Colon (tissue), 2 donors: ENCODE measurements at regions not wholly inside any gene's neighbourhood (a gene's known extent, or its start where the extent isn't known, plus 50 kb on each side); places are given as distances from the start of the nearest gene placed in this dataset.

Source experiments
- FAIRE-seq: peaks from 2 replicates; lab custom pipeline; 2012; peaks lifted over from hg19 to GRCh38; lab: Jason Lieb, UNC
- donor health status: control.
- donor health status: control.

- FAIRE-seq = no peak
These were observed 347.7 kb upstream of the POU3F1 start for GRCh38 chr1:38394303-38394702.

GRCh38 chr1:38392861-38393260 lies 346.3 kb upstream of the POU3F1 start:
- FAIRE-seq = no peak

GRCh38 chr1:38381256-38381655 lies 334.7 kb upstream of the POU3F1 start:
- FAIRE-seq = no peak

GRCh38 chr1:38376577-38376976 lies 330.0 kb upstream of the POU3F1 start:
- FAIRE-seq = no peak

GRCh38 chr1:38375035-38375434 lies 328.4 kb upstream of the POU3F1 start:
- FAIRE-seq = no peak

DNA sequence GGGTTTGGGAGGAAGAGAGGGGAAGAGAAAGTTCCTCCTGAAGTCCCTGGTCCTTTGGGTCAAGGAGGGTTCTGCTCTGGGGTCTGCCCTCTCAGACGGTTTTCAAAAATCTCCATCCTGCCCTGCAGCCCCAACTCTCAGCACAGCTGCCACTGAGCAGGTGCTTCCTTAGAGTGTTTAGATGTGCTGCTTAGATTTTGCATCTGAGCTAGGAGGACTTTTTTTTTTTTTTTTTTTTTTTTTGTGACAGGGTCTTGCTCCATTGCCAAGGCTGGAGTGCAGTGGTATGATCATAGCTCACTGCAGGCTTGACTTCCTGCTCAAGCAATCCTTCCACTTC lies 324.9 kb upstream of the POU3F1 start:
- no peak for FAIRE-seq

- no peak for FAIRE-seq
These were observed 324.3 kb upstream of the POU3F1 start for GRCh38 chr1:38370716-38371504.

DNA sequence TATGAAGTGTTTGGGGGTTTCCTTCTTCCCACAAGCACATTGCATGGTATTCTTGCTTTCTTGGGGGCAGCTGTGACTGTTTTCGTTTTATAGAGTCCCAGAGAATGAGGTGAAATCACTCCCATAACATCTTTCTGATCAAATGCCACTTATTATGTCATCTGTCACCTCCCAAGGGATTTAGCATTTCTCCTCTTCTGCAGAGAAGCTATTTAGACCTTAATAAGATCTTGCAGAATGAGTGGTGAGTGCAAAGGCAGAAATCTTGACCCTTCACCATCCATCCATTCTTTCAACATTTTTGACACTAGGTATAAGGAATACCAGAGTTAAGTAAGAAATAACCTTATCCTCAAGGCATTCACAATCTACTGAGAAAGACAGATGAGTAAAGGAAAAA lies 318.6 kb upstream of the POU3F1 start:
- FAIRE-seq = no peak

DNA sequence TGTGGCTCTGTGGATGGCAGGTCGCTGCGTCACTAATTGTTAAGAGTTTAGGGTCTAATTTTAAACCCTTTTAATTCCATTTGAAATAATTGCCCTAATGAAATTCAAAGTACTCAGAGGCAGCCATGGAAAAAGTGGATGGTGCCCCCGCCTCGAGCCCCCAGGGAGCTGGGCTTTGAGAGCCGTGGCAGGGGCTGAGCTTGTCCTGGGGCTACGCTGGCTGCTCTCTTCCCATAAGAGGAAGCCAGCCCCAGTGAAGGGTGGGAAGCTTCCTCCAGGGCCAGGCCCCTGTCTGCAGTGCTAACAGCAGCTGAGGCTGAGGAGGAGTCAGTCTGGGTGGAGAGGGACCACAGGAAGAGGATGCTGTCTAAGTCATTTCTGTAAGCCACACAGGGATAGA lies 315.0 kb upstream of the POU3F1 start:
- FAIRE-seq = no peak

DNA sequence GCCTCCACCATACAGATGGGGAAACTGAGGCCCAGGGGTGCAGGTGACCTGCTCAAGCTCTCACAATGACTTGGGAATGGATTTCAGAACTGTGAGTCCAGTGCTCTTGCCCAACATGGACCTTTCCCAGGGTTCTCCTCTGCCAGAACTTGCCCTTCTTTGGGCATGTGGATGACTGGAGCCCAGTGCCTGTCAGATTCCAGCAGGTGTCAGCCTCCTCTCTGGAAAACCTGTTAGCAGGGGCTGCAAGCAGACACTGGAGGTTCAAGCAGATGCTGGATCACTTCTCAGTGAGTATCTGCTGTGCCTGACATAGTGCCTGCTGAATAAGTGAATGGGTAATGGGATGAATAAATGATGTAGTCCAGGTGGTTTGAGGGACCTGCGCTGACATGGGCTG lies 314.2 kb upstream of the POU3F1 start:
- no peak for FAIRE-seq

- no peak for FAIRE-seq
These were observed 307.4 kb upstream of the POU3F1 start for GRCh38 chr1:38353956-38354355.

DNA sequence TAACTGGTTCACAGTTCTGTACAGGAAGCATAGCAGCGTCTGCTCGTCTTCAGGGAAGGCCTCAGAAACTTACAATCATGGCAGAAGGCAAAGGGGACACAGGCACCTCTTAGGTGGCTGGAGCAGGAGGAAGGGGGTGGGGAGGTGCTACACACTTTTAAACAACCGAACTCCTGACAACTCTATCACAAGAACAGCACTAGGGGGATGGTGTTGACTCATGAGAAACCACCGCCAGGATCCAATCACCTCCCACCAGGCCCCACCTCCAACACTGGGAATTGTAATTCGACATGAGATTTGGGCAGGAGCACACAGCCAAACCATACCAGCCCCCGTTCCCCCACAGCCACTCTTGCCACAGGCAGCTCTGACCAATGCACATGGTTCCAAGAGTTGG lies 306.3 kb upstream of the POU3F1 start:
- FAIRE-seq = no peak

- no peak for FAIRE-seq
These were observed 301.0 kb upstream of the POU3F1 start for GRCh38 chr1:38347446-38348175.

DNA sequence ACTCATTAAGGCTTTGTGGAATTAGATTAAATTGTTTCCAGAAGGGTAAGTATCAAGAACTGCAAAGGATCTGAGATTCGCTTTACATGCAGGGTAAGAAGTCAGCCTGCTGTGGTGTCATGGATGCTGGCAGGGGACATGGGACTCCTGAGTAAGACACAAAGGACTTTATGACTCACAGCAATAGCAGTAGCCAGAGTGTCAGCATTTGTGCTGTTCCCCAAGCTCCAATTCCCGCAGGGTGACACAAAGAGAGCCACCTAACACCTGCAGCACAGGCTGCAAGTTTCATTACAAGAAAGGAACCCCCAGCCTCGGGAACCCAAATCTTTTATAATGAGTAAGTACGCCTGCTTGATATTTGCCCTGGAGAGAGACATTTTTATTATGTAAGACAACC lies 298.1 kb upstream of the POU3F1 start:
- FAIRE-seq = no peak

- no peak for FAIRE-seq
These were observed 295.1 kb upstream of the POU3F1 start for GRCh38 chr1:38341694-38342093.

- FAIRE-seq = no peak
These were observed 293.8 kb upstream of the POU3F1 start for GRCh38 chr1:38340409-38340808.

- FAIRE-seq = no peak
These were observed 291.1 kb upstream of the POU3F1 start for GRCh38 chr1:38337711-38338110.

GRCh38 chr1:38336961-38337360 lies 290.4 kb upstream of the POU3F1 start:
- no peak for FAIRE-seq

DNA sequence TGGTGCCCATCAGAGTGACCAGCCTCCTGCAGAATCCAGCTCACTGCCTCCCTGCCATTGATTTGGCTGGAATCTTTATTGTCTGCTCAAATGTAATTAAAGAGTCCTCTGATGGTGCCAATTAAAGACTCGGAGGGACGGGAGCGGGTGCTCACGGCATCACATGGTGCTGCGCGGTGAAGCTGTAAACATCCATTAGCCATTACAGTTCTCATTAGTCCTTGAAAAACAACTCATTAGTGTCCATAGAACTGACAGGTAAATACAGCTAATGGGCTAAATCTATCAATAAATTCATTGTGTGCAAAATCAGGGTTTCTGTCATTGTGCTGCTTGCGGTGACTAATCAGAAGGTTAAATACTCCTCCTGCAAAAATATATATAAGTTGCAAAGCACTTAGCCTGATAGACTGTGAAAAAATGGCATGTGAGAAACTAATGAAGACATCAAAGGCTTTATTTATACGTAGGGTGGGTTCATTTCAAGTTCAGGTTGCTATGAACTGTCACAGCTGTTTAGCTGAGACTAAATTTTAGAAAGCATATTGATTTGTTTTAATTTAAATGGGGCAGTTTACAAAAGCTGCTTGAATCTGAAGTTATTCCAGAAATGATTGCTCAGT lies 289.8 kb upstream of the POU3F1 start:
- no peak for FAIRE-seq

GRCh38 chr1:38334930-38335592 lies 288.5 kb upstream of the POU3F1 start:
- FAIRE-seq = no peak

DNA sequence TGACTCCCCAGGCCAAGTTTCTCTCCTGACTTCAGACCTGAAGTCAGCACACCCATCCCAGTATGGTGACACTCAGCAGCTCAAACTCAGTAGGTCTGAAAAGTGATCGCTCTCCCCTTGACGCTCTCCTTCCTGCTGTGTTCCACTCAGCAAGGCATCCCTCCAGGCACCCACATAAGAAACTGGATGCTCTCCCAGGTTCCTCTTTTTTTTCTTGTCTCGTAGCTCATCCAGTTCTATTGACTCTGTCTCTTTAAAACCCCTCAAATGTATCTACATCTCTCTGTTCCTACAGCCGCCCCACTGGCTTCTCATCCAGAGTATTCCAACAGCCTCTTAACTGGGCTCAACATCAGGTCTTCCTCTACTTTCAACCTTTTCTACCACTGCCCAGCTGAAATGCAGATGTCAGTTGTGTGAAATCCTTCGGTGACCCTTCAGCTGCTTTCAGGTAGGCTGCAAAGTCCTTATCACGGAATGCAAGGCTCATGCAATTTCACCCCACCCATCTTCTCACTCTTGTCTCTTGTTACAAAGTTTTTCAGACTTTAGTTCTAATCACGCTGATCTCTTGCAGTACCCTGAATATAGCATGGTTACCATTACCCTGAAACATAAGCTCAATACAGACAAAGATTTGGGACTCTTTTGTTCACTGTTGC lies 286.2 kb upstream of the POU3F1 start:
- FAIRE-seq = no peak

DNA sequence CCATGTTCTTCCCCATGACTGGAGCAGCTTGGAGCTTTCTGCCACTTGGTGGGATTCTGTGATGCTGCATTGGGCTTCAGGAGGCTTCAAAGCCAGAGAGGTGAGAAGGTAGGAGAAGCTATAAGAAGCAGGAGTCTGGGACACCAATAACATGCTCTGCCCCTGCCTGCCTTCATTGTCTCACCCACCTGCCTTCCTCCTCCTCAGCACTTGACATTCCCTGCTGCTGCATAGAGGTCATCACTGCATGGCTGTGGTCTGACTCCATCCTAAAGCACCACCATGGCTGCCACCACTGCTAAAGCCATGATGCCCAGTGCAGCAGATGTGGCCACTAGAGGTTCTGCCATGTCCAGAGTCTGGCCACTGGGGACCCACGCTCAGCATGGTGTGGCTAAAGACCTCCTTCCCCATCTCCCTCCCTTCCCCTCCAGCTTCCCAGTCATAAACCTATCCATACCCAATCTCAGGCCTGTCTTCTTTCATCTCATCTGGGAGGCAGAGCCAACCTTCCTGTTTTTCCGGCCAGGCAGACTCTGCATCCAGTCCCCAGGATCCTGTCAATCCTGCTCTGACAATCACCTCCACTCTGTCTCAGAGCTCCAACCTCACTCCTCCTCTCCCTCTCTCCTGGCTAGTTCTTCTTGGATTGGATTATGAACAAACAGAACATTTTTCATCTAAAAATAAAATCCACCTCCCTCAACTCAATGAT lies 285.1 kb upstream of the POU3F1 start:
- no peak for FAIRE-seq
